ENCODE measurements at regions not wholly inside any gene's neighbourhood (a gene's known extent, or its start where the extent isn't known, plus 50 kb on each side); places are given as distances from the start of the nearest gene placed in this dataset.

DNA sequence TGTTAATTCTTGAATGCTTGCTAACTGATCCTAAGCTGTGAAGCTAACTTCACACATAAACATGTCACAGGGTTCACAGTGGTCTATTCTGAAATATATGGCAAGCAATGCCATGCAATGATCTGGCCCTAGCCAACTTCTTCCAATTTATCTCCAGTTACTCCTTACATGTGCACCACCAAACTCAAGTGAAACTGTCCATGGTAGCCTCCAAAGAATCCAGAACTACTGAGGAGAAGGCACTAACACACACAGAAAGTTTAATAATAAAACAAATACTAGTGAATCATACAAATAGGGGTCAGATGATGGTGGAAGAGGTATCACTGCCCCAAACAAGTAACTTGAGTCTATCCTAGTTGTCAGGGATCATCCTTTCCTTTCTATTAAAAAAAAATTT lies 172.6 kb upstream of the RAB4A start:
- H3K27me3 Mint-ChIP-seq, result peaks cover 0 to 27% (median 0%) of the 10 kb centered on the region in 5 donors

GRCh38 chr1:229098903-229099578 lies 171.9 kb upstream of the RAB4A start:
- H3K4me1 Mint-ChIP-seq, result peaks cover 0 to 12% (median 5%) of the 10 kb centered on the region in 7 donors
- Histone ChIP-seq H3K9me3 (ENCODE audit: control insufficient read depth in 2 of 3, low read length in 3 of 3) (no peaks in the 10 kb centered on the region), H3K27me3 (ENCODE audit: control insufficient read depth in 2 of 2, insufficient read depth in 2 of 2, low read length in 2 of 2) (no peaks in the 10 kb centered on the region), H3K36me3 (ENCODE audit: control insufficient read depth in 2 of 3, insufficient read depth in 3 of 3, low read length in 3 of 3) (no peaks in the 10 kb centered on the region), H3K27ac (ENCODE audit: low read depth, low read length) (no peak overlapping the region), H3K4me1 (ENCODE audit: control insufficient read depth in 2 of 2, insufficient read depth in 2 of 2, low read length in 2 of 2) (no peaks in the 10 kb centered on the region), H3K4me3 (ENCODE audit: low read length) (no peak overlapping the region)
- H3K27ac Mint-ChIP-seq, result no peak overlapping the region
- ChIA-PET POLR2A (no interaction called here), CTCF (no interaction called here)
- H3K4me3 Mint-ChIP-seq, result no peak overlapping the region
- intact Hi-C loops (cut with micrococcal nuclease), result loop anchor here in 1 of 2 donors (10.0 kb wide), 1 partner anchor 274 kb away; no protein-coding TSS in a partner anchor
- DNase-seq (no peak), ATAC-seq (no peak)
- H3K9me3 Mint-ChIP-seq, result peaks cover 0 to 4% (median 0%) of the 10 kb centered on the region in 11 donors
- no peaks in the 10 kb centered on the region for H3K36me3 Mint-ChIP-seq
- peaks cover 0 to 25% (median 0%) of the 10 kb centered on the region in 5 donors for H3K27me3 Mint-ChIP-seq

More for the DNA sequence above, 172.6 kb upstream of the RAB4A start:
- Histone ChIP-seq H3K27ac (ENCODE audit: low read depth, low read length) (no peak overlapping the region), H3K9me3 (ENCODE audit: control insufficient read depth in 2 of 3, low read length in 3 of 3) (no peaks in the 10 kb centered on the region), H3K27me3 (ENCODE audit: control insufficient read depth in 2 of 2, insufficient read depth in 2 of 2, low read length in 2 of 2) (no peaks in the 10 kb centered on the region), H3K36me3 (ENCODE audit: control insufficient read depth in 2 of 3, insufficient read depth in 3 of 3, low read length in 3 of 3) (no peaks in the 10 kb centered on the region), H3K4me3 (ENCODE audit: low read length) (no peak overlapping the region), H3K4me1 (ENCODE audit: control insufficient read depth in 2 of 2, insufficient read depth in 2 of 2, low read length in 2 of 2) (no peaks in the 10 kb centered on the region)
- POLR2A ChIA-PET, result no interaction called here
- intact Hi-C loops (cut with micrococcal nuclease), result loop anchor here in 1 of 2 donors (10.0 kb wide), 1 partner anchor 274 kb away; no protein-coding TSS in a partner anchor
- ATAC-seq (no peak), DNase-seq (no peak)
- no peak overlapping the region for H3K27ac Mint-ChIP-seq
- H3K9me3 Mint-ChIP-seq, result peaks cover 0 to 4% (median 0%) of the 10 kb centered on the region in 11 donors
- H3K4me3 Mint-ChIP-seq, result no peak overlapping the region
- no peaks in the 10 kb centered on the region for H3K36me3 Mint-ChIP-seq
- CTCF ChIA-PET, result no interaction called here
- peaks cover 0 to 13% (median 5%) of the 10 kb centered on the region in 7 donors for H3K4me1 Mint-ChIP-seq

- POLR2A ChIA-PET, result no interaction called here
- CTCF ChIA-PET, result no interaction called here
- H3K4me3 Mint-ChIP-seq, result no peak overlapping the region
Measured at GRCh38 chr1:229101011-229101871, 169.7 kb upstream of the RAB4A start.

GRCh38 chr1:229102741-229103391 lies 168.0 kb upstream of the RAB4A start:
- ATAC-seq, result no peak
- Mint-ChIP-seq H3K36me3 (no peaks in the 10 kb centered on the region), H3K4me1 (peaks cover 0 to 14% (median 3%) of the 10 kb centered on the region in 7 donors), H3K27ac (no peak overlapping the region), H3K4me3 (no peak overlapping the region), H3K9me3 (peaks cover 0 to 4% (median 0%) of the 10 kb centered on the region in 11 donors), H3K27me3 (peaks cover 0 to 26% (median 0%) of the 10 kb centered on the region in 5 donors)
- H3K36me3 ChIP-seq (ENCODE audit: control insufficient read depth in 2 of 3, insufficient read depth in 3 of 3, low read length in 3 of 3), result no peaks in the 10 kb centered on the region
- intact Hi-C loops (cut with micrococcal nuclease), result no loop called here
- no peaks in the 10 kb centered on the region for H3K27me3 ChIP-seq (ENCODE audit: control insufficient read depth in 2 of 2, insufficient read depth in 2 of 2, low read length in 2 of 2)
- no peaks in the 10 kb centered on the region for H3K4me1 ChIP-seq (ENCODE audit: control insufficient read depth in 2 of 2, insufficient read depth in 2 of 2, low read length in 2 of 2)
- H3K27ac ChIP-seq (ENCODE audit: low read depth, low read length), result no peak overlapping the region
- H3K9me3 ChIP-seq (ENCODE audit: control insufficient read depth in 2 of 3, low read length in 3 of 3), result no peaks in the 10 kb centered on the region
- no peak overlapping the region for H3K4me3 ChIP-seq (ENCODE audit: low read length)
- DNase-seq, result no peak
- CTCF ChIA-PET, result no interaction called here
- POLR2A ChIA-PET, result interaction anchor here (0.8 kb wide), 1 partner anchor 28 kb away, joined by 3 read pairs; no protein-coding TSS in a partner anchor

More at GRCh38 chr1:229101011-229101871, 169.7 kb upstream of the RAB4A start:
- peaks cover 0 to 11% (median 5%) of the 10 kb centered on the region in 7 donors for H3K4me1 Mint-ChIP-seq
- intact Hi-C loops (cut with micrococcal nuclease), result no loop called here
- DNase-seq (no peak), ATAC-seq (no peak)
- H3K27me3 ChIP-seq (ENCODE audit: control insufficient read depth in 2 of 2, insufficient read depth in 2 of 2, low read length in 2 of 2), result no peaks in the 10 kb centered on the region
- no peaks in the 10 kb centered on the region for H3K9me3 ChIP-seq (ENCODE audit: control insufficient read depth in 2 of 3, low read length in 3 of 3)
- H3K9me3 Mint-ChIP-seq, result peaks cover 0 to 7% (median 0%) of the 10 kb centered on the region in 11 donors
- H3K27me3 Mint-ChIP-seq, result peaks cover 0 to 29% (median 0%) of the 10 kb centered on the region in 5 donors
- no peak overlapping the region for H3K27ac Mint-ChIP-seq
- H3K4me1 ChIP-seq (ENCODE audit: control insufficient read depth in 2 of 2, insufficient read depth in 2 of 2, low read length in 2 of 2), result no peaks in the 10 kb centered on the region
- no peaks in the 10 kb centered on the region for H3K36me3 ChIP-seq (ENCODE audit: control insufficient read depth in 2 of 3, insufficient read depth in 3 of 3, low read length in 3 of 3)
- H3K27ac ChIP-seq (ENCODE audit: low read depth, low read length), result no peak overlapping the region
- no peaks in the 10 kb centered on the region for H3K36me3 Mint-ChIP-seq
- H3K4me3 ChIP-seq (ENCODE audit: low read length), result no peak overlapping the region

- H3K36me3 Mint-ChIP-seq, result no peaks in the 10 kb centered on the region
- H3K4me1 Mint-ChIP-seq, result peaks cover 0 to 12% (median 4%) of the 10 kb centered on the region in 7 donors
- POLR2A ChIA-PET, result no interaction called here
- CTCF ChIA-PET, result no interaction called here
- Histone ChIP-seq H3K4me3 (ENCODE audit: low read length) (no peak overlapping the region), H3K36me3 (ENCODE audit: control insufficient read depth in 2 of 3, insufficient read depth in 3 of 3, low read length in 3 of 3) (no peaks in the 10 kb centered on the region), H3K27me3 (ENCODE audit: control insufficient read depth in 2 of 2, insufficient read depth in 2 of 2, low read length in 2 of 2) (no peaks in the 10 kb centered on the region), H3K9me3 (ENCODE audit: control insufficient read depth in 2 of 3, low read length in 3 of 3) (no peaks in the 10 kb centered on the region), H3K27ac (ENCODE audit: low read depth, low read length) (no peak overlapping the region), H3K4me1 (ENCODE audit: control insufficient read depth in 2 of 2, insufficient read depth in 2 of 2, low read length in 2 of 2) (no peaks in the 10 kb centered on the region)
- ATAC-seq (no peak), DNase-seq (no peak)
- peaks cover 0 to 21% (median 0%) of the 10 kb centered on the region in 5 donors for H3K27me3 Mint-ChIP-seq
- H3K27ac Mint-ChIP-seq, result no peak overlapping the region
- H3K9me3 Mint-ChIP-seq, result peaks cover 0 to 3% (median 0%) of the 10 kb centered on the region in 11 donors
- intact Hi-C loops (cut with micrococcal nuclease), result no loop called here
- H3K4me3 Mint-ChIP-seq, result no peak overlapping the region
Measured at GRCh38 chr1:229104654-229105053, 166.3 kb upstream of the RAB4A start.

- CTCF ChIA-PET, result no interaction called here
Measured at GRCh38 chr1:229105109-229105508, 165.8 kb upstream of the RAB4A start.

More at GRCh38 chr1:229105109-229105508, 165.8 kb upstream of the RAB4A start:
- no peak overlapping the region for H3K4me3 Mint-ChIP-seq
- no peaks in the 10 kb centered on the region for H3K4me1 ChIP-seq (ENCODE audit: control insufficient read depth in 2 of 2, insufficient read depth in 2 of 2, low read length in 2 of 2)
- no peaks in the 10 kb centered on the region for H3K9me3 ChIP-seq (ENCODE audit: control insufficient read depth in 2 of 3, low read length in 3 of 3)
- H3K4me3 ChIP-seq (ENCODE audit: low read length), result no peak overlapping the region
- no peaks in the 10 kb centered on the region for H3K36me3 ChIP-seq (ENCODE audit: control insufficient read depth in 2 of 3, insufficient read depth in 3 of 3, low read length in 3 of 3)
- intact Hi-C loops (cut with micrococcal nuclease), result no loop called here
- POLR2A ChIA-PET, result no interaction called here
- H3K27me3 Mint-ChIP-seq, result peaks cover 0 to 21% (median 0%) of the 10 kb centered on the region in 5 donors
- ATAC-seq (no peak), DNase-seq (no peak)
- no peaks in the 10 kb centered on the region for H3K27me3 ChIP-seq (ENCODE audit: control insufficient read depth in 2 of 2, insufficient read depth in 2 of 2, low read length in 2 of 2)
- H3K27ac Mint-ChIP-seq, result peak overlapping the region in 1 of 9 donors; percentile 34
- no peaks in the 10 kb centered on the region for H3K36me3 Mint-ChIP-seq
- H3K9me3 Mint-ChIP-seq, result peaks cover 0 to 3% (median 0%) of the 10 kb centered on the region in 11 donors
- H3K27ac ChIP-seq (ENCODE audit: low read depth, low read length), result no peak overlapping the region
- peaks cover 0 to 12% (median 4%) of the 10 kb centered on the region in 7 donors for H3K4me1 Mint-ChIP-seq

All from naive thymus-derived CD4-positive, alpha-beta T cell (primary cell).